ENCODE measurements at regions not wholly inside any gene's neighbourhood (a gene's known extent, or its start where the extent isn't known, plus 50 kb on each side); places are given as distances from the start of the nearest gene placed in this dataset.
A peak's percentile ranks its signal among the peaks of the same experiment; 100 is the strongest.
"Not testable (repeated sequence)": the region's sequence is repeated elsewhere in the genome, so short reads cannot be mapped to it uniquely, and the experiment has no call there.

DNA sequence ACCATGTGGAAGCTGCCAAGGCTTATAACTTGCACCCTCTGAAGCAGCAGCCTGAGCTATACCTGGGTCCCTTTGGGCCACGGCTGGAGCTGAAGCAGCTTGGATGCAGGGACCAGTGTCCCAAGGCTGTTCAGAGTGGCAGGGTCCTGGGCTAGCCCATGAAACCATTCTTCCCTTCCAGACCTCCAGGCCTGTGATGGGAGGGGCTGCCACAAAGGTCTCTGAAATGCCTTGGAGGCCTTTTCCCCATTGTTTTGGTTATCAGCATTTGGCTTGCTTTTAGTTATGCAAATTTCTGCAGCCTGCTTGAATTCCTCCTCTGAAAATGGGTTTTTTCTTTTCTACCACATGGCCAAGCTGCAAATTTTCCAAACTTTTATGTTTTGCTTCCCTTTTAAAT, 433.7 kb upstream of the ACO1 start:
- DNase-seq (ENCODE audit: low read depth in 4 of 4, low spot score in 3 of 4), result no peak

- DNase-seq (ENCODE audit: low read depth in 4 of 4, low spot score in 3 of 4), result no peak
These were observed 425.9 kb upstream of the ACO1 start for GRCh38 chr9:31958572-31958971.

- DNase-seq (ENCODE audit: low read depth in 4 of 4, low spot score in 3 of 4), result no peak
These were observed 414.9 kb upstream of the ACO1 start for GRCh38 chr9:31969552-31969951.

DNA sequence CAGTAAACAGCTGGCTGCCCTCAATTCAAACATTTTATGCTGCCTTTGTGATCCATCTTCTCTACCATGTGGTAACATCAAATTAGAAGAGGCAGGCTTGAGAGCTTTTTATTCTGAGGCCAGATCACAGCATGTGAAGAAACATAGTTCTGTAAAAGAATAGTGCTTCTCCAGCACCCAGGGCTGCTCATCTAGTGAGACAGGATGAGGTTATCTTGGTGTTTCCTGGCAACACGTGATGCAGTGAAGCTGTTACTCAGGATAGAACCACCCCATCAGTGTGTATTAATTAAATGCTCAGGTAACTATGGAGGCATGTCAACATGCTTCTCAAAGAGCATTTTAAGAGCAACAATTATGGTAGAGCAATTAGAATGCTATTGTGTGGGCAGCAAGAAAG, 400.5 kb upstream of the ACO1 start:
- DNase-seq (ENCODE audit: low read depth in 4 of 4, low spot score in 3 of 4), result peak in 1 of 4 donors; percentile 7

DNA sequence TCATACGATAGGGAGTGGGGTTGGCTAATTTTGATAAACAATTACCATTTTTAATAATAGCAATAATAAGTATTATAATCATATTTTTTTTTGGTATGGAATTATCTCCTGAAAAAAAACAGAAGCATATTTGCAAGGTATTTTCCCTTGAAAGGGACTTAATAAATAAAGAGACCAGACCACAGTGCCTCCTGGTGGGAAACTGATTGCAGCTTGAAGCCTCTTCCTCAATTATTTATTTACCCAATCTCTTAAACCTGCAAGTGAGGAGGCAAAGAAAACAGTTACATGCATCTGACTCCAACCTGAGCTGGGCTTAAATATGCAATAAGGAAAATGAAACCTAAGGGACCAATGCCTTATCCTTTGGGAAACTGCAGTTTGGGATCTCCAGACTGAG, 388.1 kb upstream of the ACO1 start:
- no peak for DNase-seq (ENCODE audit: low read depth in 4 of 4, low spot score in 3 of 4)

DNA sequence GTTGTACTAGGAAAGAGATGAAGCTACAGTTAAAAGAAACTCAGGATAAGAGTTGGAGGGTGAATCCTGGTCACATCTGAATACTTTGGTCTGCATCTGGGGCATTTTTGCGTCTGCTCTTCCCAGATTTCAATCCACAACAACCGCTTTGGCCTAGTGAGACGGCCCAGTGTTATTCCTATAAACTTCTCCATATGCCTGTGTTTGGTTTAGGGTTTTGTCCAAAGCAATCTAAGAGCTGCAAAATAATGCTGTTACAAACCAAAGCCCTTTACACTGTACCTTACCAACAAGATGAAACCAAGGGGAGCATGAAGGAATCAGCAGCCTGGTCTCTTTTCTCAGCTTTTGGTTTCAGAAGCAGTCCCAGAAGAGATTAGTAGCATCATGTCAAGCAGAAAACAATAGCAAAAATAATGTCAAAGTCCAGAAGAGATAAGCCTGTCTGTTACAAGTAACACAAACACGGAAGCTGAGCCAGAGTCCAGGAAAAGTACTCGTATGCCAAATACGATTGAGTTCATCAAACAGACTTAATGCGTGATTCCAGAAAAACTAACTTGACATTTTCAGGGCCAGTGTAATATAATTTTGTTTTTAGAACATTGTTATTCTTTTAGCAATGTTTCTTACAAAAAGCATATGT, 379.9 kb upstream of the ACO1 start:
- DNase-seq (ENCODE audit: low read depth in 4 of 4, low spot score in 3 of 4), result no peak

- DNase-seq (ENCODE audit: low read depth in 4 of 4, low spot score in 3 of 4), result no peak
These were observed 374.1 kb upstream of the ACO1 start for GRCh38 chr9:32010322-32010721.

GRCh38 chr9:32011049-32011448, 373.4 kb upstream of the ACO1 start:
- DNase-seq (ENCODE audit: low read depth in 4 of 4, low spot score in 3 of 4), result no peak

GRCh38 chr9:32015795-32016194, 368.6 kb upstream of the ACO1 start:
- DNase-seq (ENCODE audit: low read depth in 4 of 4, low spot score in 3 of 4), result no peak

GRCh38 chr9:32045513-32045912, 338.9 kb upstream of the ACO1 start:
- DNase-seq (ENCODE audit: low read depth in 4 of 4, low spot score in 3 of 4), result no peak

DNA sequence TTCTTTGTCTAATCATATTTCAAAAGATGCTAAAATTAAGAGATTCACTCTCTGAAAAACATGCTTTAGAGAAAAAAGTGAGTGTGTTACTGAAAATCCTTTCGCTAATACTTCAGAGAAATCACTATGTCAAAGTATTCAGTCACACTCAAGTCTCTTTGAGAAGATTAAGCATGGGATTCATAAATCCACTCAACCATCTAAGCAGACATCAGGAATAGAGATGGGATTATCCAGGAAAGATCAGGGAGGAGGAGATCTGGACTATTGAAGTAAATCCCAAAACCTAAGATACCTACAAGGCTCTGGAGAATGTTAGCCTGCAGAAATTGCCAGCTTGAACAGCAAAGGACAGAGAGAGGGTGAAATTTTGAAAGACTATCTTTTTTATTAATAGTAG, 317.2 kb upstream of the ACO1 start:
- DNase-seq (ENCODE audit: low read depth in 4 of 4, low spot score in 3 of 4), result no peak

DNA sequence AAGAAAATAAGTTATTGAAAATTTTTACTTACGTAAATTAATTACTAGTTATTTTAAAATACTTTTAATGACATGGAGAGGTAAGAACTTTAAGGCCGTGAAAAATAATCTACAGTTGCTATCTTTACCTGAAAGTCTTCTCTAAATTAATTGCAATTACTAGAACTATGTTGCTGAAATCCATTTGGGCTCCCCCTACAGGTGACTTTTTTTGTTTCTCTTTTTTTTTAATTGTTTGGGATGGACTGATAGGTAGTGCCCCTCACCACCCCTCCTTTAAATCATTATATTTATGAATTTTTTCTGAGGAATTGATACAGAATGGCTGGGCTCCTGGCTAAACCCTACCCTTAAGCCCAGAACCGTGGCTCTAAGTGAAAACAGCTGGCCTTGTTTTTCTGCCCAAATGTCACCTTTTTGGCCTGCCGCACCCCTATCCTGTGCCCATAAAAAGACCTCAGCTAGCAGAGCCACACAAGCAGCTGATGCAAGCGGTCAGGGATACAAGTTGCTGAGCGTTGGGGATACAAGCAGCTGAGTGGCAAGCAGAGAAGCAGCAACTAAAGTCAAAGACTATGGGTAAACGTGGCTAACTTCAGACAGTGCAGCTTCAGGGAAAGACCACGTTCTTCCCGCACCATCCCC, 315.2 kb upstream of the ACO1 start:
- no peak for DNase-seq (ENCODE audit: low read depth in 4 of 4, low spot score in 3 of 4)

GRCh38 chr9:32069969-32070368, 314.5 kb upstream of the ACO1 start:
- DNase-seq (ENCODE audit: low read depth in 4 of 4, low spot score in 3 of 4), result no peak

DNA sequence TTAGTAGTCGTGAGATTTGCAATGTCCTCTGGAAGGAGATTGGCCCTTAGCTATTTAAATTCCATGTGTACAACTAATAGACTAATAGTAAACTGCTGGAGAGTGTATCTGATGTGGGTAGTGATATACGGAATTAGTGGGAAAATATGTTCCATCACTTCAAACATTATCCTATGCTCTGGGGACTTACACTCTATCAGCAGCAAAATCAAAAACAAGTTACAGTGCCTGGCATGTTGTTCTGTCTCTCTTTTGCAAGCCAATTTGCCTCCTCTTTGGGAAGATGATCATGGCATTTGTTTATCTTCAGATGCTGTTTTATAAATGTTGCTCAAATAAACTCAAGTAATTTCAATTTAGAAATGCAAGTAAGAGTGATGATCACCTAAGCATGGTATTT, 311.9 kb upstream of the ACO1 start:
- DNase-seq (ENCODE audit: low read depth in 4 of 4, low spot score in 3 of 4), result no peak

DNA sequence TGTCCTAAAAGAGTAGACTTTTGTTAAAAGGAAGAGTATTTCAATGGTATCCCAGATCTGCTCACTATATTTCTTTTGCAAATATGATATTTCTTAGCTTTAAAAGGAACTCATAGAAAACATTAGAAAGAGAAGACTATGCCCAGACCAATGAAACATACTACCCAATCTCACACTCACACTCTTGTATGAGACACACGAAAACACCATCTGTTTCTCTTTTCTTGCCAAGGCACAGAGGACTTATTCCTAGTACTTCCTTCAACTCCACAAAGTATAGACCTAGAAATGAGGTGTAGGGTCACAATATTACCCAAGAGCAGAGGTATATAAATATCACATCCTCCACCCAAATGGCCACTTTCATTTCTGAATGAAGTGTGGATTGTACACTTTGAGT, 292.4 kb upstream of the ACO1 start:
- DNase-seq (ENCODE audit: low read depth in 4 of 4, low spot score in 3 of 4), result no peak

DNA sequence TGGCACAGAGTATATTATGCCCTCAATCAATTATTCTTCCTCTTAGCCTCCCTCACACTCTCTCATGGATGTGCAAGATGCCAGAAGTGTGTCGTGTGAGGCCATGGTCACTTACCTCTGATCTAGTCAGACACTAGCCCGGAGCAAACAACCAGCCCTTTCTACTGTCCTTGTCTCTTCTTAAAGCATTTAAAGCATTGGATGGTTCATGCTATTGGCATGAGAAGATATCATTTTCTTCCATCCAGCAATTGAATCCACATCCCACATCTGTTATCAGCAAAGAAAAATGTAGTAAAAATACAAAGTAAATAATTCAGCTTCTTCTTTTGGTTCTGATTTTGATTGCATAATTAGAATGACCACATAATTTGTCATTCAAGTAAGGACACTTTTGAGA, 267.2 kb upstream of the ACO1 start:
- no peak for DNase-seq (ENCODE audit: low read depth in 4 of 4, low spot score in 3 of 4)

GRCh38 chr9:32128546-32128945, 255.9 kb upstream of the ACO1 start:
- DNase-seq (ENCODE audit: low read depth in 4 of 4, low spot score in 3 of 4), result no peak

DNA sequence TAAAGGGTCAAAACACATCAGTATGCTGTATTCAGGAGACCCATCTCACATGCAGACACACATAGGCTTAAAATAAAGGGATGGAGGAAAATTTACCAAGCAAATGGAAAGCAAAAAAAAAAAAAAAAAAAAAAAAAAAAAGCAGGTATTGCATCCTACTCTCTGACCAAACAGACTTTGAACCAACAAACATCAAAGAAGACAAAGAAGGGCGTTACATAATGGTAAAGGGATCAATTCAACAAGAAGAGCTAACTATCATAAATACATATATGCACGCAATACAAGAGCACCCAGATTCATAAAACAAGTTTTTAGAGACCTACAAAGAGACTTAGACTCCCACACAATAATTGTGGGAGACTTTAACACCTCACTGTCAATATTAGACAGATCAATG, 253.7 kb upstream of the ACO1 start:
- DNase-seq (ENCODE audit: low read depth in 4 of 4, low spot score in 3 of 4), result not testable (repeated sequence)

- DNase-seq (ENCODE audit: low read depth in 4 of 4, low spot score in 3 of 4), result no peak
These were observed 247.6 kb upstream of the ACO1 start for GRCh38 chr9:32136700-32137339.

GRCh38 chr9:32142074-32142473, 242.4 kb upstream of the ACO1 start:
- DNase-seq (ENCODE audit: low read depth in 4 of 4, low spot score in 3 of 4), result no peak

DNA sequence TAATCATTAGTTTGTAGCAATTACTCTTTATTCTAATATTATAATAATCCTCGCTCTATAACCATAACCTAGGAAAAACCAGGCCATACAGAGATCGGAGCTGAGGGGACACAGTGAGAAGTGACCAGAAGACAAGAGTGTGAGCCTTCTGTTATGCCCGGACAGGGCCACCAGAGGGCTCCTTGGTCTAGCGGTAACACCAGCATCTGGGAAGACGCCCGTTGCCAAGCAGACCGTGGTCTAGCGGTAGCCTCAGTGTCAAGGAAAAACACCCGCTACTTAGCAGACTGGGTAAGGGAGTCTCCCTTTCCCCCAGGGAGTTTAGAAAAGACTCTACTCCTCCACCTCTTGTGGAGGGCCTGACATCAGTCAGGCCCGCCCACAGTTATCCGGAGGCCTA, 235.9 kb upstream of the ACO1 start:
- not testable (repeated sequence) for DNase-seq (ENCODE audit: low read depth in 4 of 4, low spot score in 3 of 4)

GRCh38 chr9:32161209-32161608, 223.2 kb upstream of the ACO1 start:
- no peak for DNase-seq (ENCODE audit: low read depth in 4 of 4, low spot score in 3 of 4)

All from left renal pelvis (tissue), 4 donors.